Astrocyte of the spinal cord (primary cell): ENCODE measurements at regions not wholly inside any gene's neighbourhood (a gene's known extent, or its start where the extent isn't known, plus 50 kb on each side); places are given as distances from the start of the nearest gene placed in this dataset.

Experiments used
- DNase-seq: peaks from one replicate; pipeline ENCODE4 v3.0.0; 2011; ENCODE audit warnings: low read depth, low spot score
- H3K4me3 ChIP-seq: 2 replicates; pipeline ENCODE4 v1.5.1; 2011; ENCODE audit warnings: low read depth, mild to moderate bottlenecking, low read length, moderate library complexity
- CTCF ChIP-seq: IDR thresholded peaks from 2 replicates; pipeline ENCODE4 v1.5.1; 2012; ENCODE audit warnings: low read depth, mild to moderate bottlenecking, low read length, inconsistent platforms
- in situ Hi-C: cut with HindIII; loops from 2 replicates; pipeline ENCODE4 v1.10.0; 2017; ENCODE audit warnings: low sequenced_read_pairs

DNA sequence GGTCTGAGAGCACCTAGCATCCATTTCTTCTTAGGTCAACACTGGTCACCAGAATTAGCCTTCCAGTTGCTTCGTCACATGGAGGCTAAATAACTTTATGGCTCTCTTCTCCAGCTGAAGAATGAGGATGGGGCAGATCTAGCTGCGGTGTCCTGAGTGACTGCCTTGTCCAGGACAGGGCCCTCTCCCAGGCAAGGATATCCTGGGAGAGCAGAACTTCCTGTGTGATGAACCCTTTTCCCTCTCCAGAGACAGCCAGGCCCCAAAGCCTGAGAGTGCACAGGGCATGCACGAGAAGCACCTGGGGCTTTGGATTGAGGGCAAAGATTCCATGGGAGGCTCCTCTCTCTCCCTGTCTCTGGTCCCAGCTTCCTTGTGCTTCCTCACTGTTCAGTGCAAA lies 108.2 kb upstream of the MAMLD1 start:
- TF ChIP-seq CTCF = no peak
- H3K4me3 ChIP-seq = no peak overlapping the region
- in situ Hi-C loops = no loop called here
- no peak for DNase-seq

DNA sequence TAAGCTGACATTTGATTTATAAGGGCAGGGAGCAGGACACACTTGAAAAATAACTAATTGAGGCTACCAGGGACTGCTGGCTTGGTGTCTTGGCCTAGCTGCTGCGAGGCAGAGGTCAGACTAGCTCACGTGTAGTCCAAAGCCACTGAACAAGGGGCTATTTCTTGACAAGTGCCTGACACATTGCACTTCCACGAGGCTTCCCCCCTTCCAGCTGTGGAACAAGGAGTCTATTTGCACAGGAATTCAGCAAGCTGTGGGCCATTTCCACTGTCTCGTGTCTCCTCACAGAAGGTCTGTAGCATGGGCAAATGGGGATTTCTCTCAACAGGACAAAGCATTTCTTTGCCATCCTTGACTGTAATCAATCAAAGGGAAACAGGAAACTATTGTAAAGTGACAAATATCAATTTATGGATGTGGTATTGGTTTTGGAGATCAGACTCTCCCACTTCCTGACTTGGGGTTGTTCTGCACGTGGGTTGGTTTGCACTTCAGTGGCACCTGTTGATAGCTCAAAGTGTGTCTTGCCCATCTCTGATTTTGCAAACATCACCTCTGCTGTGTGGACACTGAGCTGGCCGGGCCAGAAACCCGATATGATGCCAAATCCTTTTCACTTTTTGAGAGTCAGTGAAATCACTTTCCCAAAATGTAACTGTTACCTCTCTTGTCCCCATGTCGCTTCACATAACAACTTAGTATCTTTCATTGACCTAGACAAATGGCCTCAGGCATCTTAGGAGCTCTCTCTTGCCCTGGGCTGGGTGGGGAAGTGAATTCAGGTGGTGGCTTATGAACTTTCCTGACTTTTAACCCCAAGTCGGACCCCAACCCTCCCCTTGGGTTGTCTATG lies 107.4 kb upstream of the MAMLD1 start:
- TF ChIP-seq CTCF = no peak
- in situ Hi-C loops = no loop called here
- H3K4me3 ChIP-seq = no peak overlapping the region
- DNase-seq = no peak

GRCh38 chrX:150256297-150256650 lies 106.8 kb upstream of the MAMLD1 start:
- no peak for TF ChIP-seq CTCF
- in situ Hi-C loops = no loop called here
- H3K4me3 ChIP-seq = no peak overlapping the region
- DNase-seq = no peak

- TF ChIP-seq CTCF = no peak
- H3K4me3 ChIP-seq = no peak overlapping the region
- in situ Hi-C loops = no loop called here
- DNase-seq = no peak
Measured at GRCh38 chrX:150257353-150258175, 105.6 kb upstream of the MAMLD1 start.

DNA sequence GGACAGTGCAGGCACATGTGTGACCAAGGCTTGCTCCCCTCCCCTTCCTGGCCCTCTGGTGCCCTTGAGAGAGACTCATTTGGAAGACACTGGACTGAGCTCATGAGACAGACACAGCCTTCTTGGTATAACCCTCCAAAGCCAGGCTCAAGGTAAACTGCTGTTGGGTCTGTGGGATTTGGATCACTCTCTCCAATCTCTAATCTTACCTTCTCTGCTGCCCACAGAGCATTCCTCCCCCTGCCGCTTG lies 105.0 kb upstream of the MAMLD1 start:
- in situ Hi-C loops = no loop called here

More for the DNA sequence above, 105.0 kb upstream of the MAMLD1 start:
- no peak overlapping the region for H3K4me3 ChIP-seq
- no peak for TF ChIP-seq CTCF
- no peak for DNase-seq
